SU-DHL-6 (cell line): ENCODE measurements at regions not wholly inside any gene's neighbourhood (a gene's known extent, or its start where the extent isn't known, plus 50 kb on each side); places are given as distances from the start of the nearest gene placed in this dataset.

ENCODE experiments used
- H2AFZ ChIP-seq: fragments of 200-600 bp; sonication (generic); 2 replicates; pipeline ENCODE4 v1.6.1; 2014; ENCODE audit warnings: low read depth, mild to moderate bottlenecking, moderate library complexity, mixed read lengths, antibody characterized with exemption, low read length; ENCODE audit not compliant: severe bottlenecking
- H3F3A ChIP-seq: fragments of 200-600 bp; shearing (Covaris generic); 2 replicates; pipeline ENCODE4 v1.6.0; 2016; ENCODE audit warnings: antibody characterized with exemption, mild to moderate bottlenecking; ENCODE audit not compliant: insufficient read depth
- H3K27ac ChIP-seq: fragments of 200-600 bp; sonication (generic); 2 replicates; pipeline ENCODE4 v1.5.1; 2016; ENCODE audit warnings: low read depth, mild to moderate bottlenecking, low read length, moderate library complexity, mixed read lengths
- H3K27me3 ChIP-seq: fragments of 200-600 bp; sonication (generic), shearing (Covaris generic); 2 replicates; pipeline ENCODE4 v1.6.0; 2014; ENCODE audit warnings: mild to moderate bottlenecking, low read length
- H3K36me3 ChIP-seq: fragments of 200-600 bp; sonication (generic); 2 replicates; pipeline ENCODE4 v1.6.1; 2014; ENCODE audit warnings: mild to moderate bottlenecking, low read length, mixed read lengths
- H3K4me2 ChIP-seq: fragments of 300-600, 200-600 bp; shearing (Covaris generic), sonication (generic); 2 replicates; pipeline ENCODE4 v1.6.0; 2014; ENCODE audit warnings: low read length, low read depth, mild to moderate bottlenecking; ENCODE audit not compliant: poor library complexity, severe bottlenecking
- H3K4me3 ChIP-seq: fragments of 200-600 bp; sonication (generic); 2 replicates; pipeline ENCODE4 v1.5.1; 2014; ENCODE audit warnings: antibody characterized with exemption, low read length, mild to moderate bottlenecking, mixed read lengths; ENCODE audit not compliant: insufficient read depth, poor library complexity, severe bottlenecking
- H3K79me2 ChIP-seq: fragments of 200-600 bp; sonication (generic); 2 replicates; pipeline ENCODE4 v1.6.1; 2014; ENCODE audit warnings: mild to moderate bottlenecking, low read length, moderate library complexity; ENCODE audit not compliant: insufficient read depth
- H3K9ac ChIP-seq: fragments of 200-600 bp; sonication (generic); 2 replicates; pipeline ENCODE4 v1.7.0; 2014; ENCODE audit warnings: mild to moderate bottlenecking, low read length
- H3K9me2 ChIP-seq: fragments of 200-600 bp; sonication (generic); replicated peaks from 2 replicates; pipeline ENCODE4 v1.6.1; 2014; ENCODE audit warnings: low read length; ENCODE audit not compliant: insufficient read depth
- H3K9me3 ChIP-seq: fragments of 200-600 bp; sonication (generic); 2 replicates; pipeline ENCODE4 v1.6.1; 2014; ENCODE audit warnings: low read length, mixed read lengths; ENCODE audit not compliant: insufficient read depth
- H4K20me1 ChIP-seq: fragments of 200-600 bp; sonication (generic); 2 replicates; pipeline ENCODE4 v1.6.1; 2014; ENCODE audit warnings: low read depth, mild to moderate bottlenecking, antibody characterized with exemption, low read length, moderate library complexity, mixed read lengths
- CTCF ChIP-seq: fragments of 200-600 bp; sonication (generic); IDR thresholded peaks from one replicate; pipeline ENCODE4 v1.5.1; 2017; ENCODE audit warnings: antibody characterized with exemption, mild to moderate bottlenecking, low read length, moderate library complexity; ENCODE audit not compliant: insufficient read depth, poor library complexity, severe bottlenecking
- EZH2phosphoT487 ChIP-seq: fragments of 200-600 bp; sonication (generic), shearing (Covaris generic); conservative IDR thresholded peaks from 2 replicates; pipeline ENCODE4 v1.6.1; 2018; ENCODE audit warnings: mild to moderate bottlenecking, antibody characterized with exemption, low read length, moderate library complexity, mixed read lengths

GRCh38 chr17:52724578-52724977 lies 566.1 kb upstream of the CA10 start:
- TF ChIP-seq CTCF (no peak), EZH2phosphoT487 (no peak)
- Histone ChIP-seq H3K4me2 (no peak overlapping the region), H3K27me3 (no peaks in the 10 kb centered on the region), H3F3A (no peaks in the 10 kb centered on the region), H3K27ac (no peak overlapping the region), H3K4me3 (no peak overlapping the region), H3K79me2 (no peaks in the 10 kb centered on the region), H4K20me1 (no peaks in the 10 kb centered on the region), H3K9me3 (no peaks in the 10 kb centered on the region), H2AFZ (no peak overlapping the region), H3K9me2 (no peaks in the 10 kb centered on the region), H3K36me3 (no peaks in the 10 kb centered on the region), H3K9ac (no peak overlapping the region)

- no peak overlapping the region for H3K4me3 ChIP-seq
- no peak overlapping the region for H3K27ac ChIP-seq
- H3K9me3 ChIP-seq: no peaks in the 10 kb centered on the region
- no peaks in the 10 kb centered on the region for H4K20me1 ChIP-seq
- H2AFZ ChIP-seq: no peak overlapping the region
- no peaks in the 10 kb centered on the region for H3K27me3 ChIP-seq
- H3K36me3 ChIP-seq: no peaks in the 10 kb centered on the region
- no peaks in the 10 kb centered on the region for H3K9me2 ChIP-seq
- H3K9ac ChIP-seq: no peak overlapping the region
- no peak for TF ChIP-seq CTCF
- TF ChIP-seq EZH2phosphoT487: no peak
- H3K4me2 ChIP-seq: no peak overlapping the region
- H3K79me2 ChIP-seq: no peaks in the 10 kb centered on the region
- H3F3A ChIP-seq: no peaks in the 10 kb centered on the region
Observed at GRCh38 chr17:52721910-52722309, 563.4 kb upstream of the CA10 start.

- Histone ChIP-seq H3K9me2 (no peaks in the 10 kb centered on the region), H4K20me1 (no peaks in the 10 kb centered on the region), H3K36me3 (no peaks in the 10 kb centered on the region), H3K4me2 (no peak overlapping the region), H3K9me3 (0 out of 2 replicates have a peak, but pooled peaks cover 3% of the 10 kb centered on the region), H3K4me3 (no peak overlapping the region), H3K27me3 (no peaks in the 10 kb centered on the region), H3K79me2 (no peaks in the 10 kb centered on the region), H3F3A (no peaks in the 10 kb centered on the region), H3K9ac (no peak overlapping the region), H3K27ac (no peak overlapping the region), H2AFZ (no peak overlapping the region)
- TF ChIP-seq EZH2phosphoT487 (no peak), CTCF (no peak)
Observed at GRCh38 chr17:52710363-52710901, 551.9 kb upstream of the CA10 start.

GRCh38 chr17:52709724-52710123 lies 551.2 kb upstream of the CA10 start:
- Histone ChIP-seq H3K27me3 (no peaks in the 10 kb centered on the region), H3K9me2 (no peaks in the 10 kb centered on the region), H3K4me2 (no peak overlapping the region), H2AFZ (no peak overlapping the region), H3K27ac (no peak overlapping the region), H4K20me1 (no peaks in the 10 kb centered on the region), H3K4me3 (no peak overlapping the region), H3F3A (no peaks in the 10 kb centered on the region), H3K36me3 (no peaks in the 10 kb centered on the region), H3K9me3 (0 out of 2 replicates have a peak, but pooled peaks cover 3% of the 10 kb centered on the region), H3K9ac (no peak overlapping the region), H3K79me2 (no peaks in the 10 kb centered on the region)
- TF ChIP-seq CTCF: no peak
- TF ChIP-seq EZH2phosphoT487: no peak
